Neuronal stem cell (in vitro differentiated cells): ENCODE measurements at regions not wholly inside any gene's neighbourhood (a gene's known extent, or its start where the extent isn't known, plus 50 kb on each side); places are given as distances from the start of the nearest gene placed in this dataset.

Experiments
- DNase-seq: peaks from one replicate; pipeline ENCODE4 v3.0.0-alpha.2; 2013; ENCODE audit warnings: low spot score
- H2AFZ ChIP-seq: one replicate; pipeline ENCODE4 v1.6.1; 2013; ENCODE audit warnings: mild to moderate bottlenecking, low read length, inconsistent platforms
- H2AK5ac ChIP-seq: 2 replicates; pipeline ENCODE4 v1.6.1; 2013; ENCODE audit warnings: low read depth, mild to moderate bottlenecking, inconsistent platforms, low read length, moderate library complexity, mixed read lengths
- H2BK120ac ChIP-seq: 2 replicates; pipeline ENCODE4 v1.6.1; 2013; ENCODE audit warnings: low read depth, mild to moderate bottlenecking, inconsistent platforms, low read length, moderate library complexity, mixed read lengths
- H2BK12ac ChIP-seq: one replicate; pipeline ENCODE4 v1.6.1; 2013; ENCODE audit warnings: low read length, inconsistent platforms
- H2BK15ac ChIP-seq: 2 replicates; pipeline ENCODE4 v1.6.1; 2013; ENCODE audit warnings: mild to moderate bottlenecking, low read length, inconsistent platforms, mixed read lengths
- H2BK5ac ChIP-seq: one replicate; pipeline ENCODE4 v1.6.1; 2013; ENCODE audit warnings: inconsistent platforms, mild to moderate bottlenecking, low read length, moderate library complexity
- H3K14ac ChIP-seq: one replicate; pipeline ENCODE4 v1.6.1; 2013; ENCODE audit warnings: low read length, inconsistent platforms
- H3K18ac ChIP-seq: 2 replicates; pipeline ENCODE4 v1.6.1; 2013; ENCODE audit warnings: low read length, inconsistent platforms
- H3K23ac ChIP-seq: 2 replicates; pipeline ENCODE4 v1.6.1; 2013; ENCODE audit warnings: low read depth, mild to moderate bottlenecking, mixed read lengths, low read length, inconsistent platforms; ENCODE audit not compliant: poor library complexity
- H3K27ac ChIP-seq: replicated peaks from 3 replicates; pipeline ENCODE4 v1.5.1; 2013; ENCODE audit warnings: low read length, inconsistent platforms
- H3K27me3 ChIP-seq, 3 experiments: 2 replicates each; pipeline ENCODE4 v1.6.1; 2013; ENCODE audit warnings: low read length in 3 of 3, mild to moderate bottlenecking in 2 of 3, inconsistent platforms in 1 of 3, low read depth in 1 of 3, mixed read lengths in 1 of 3, moderate library complexity in 1 of 3; ENCODE audit not compliant: control insufficient read depth in 3 of 3, insufficient read depth in 3 of 3
- H3K36me3 ChIP-seq, 2 donors: replicated peaks in 1 of 2; 2 replicates each; pipeline ENCODE4 v1.6.1; 2013; ENCODE audit warnings: low read length in 2 of 2; ENCODE audit not compliant: control insufficient read depth in 2 of 2, insufficient read depth in 2 of 2
- H3K4ac ChIP-seq: 2 replicates; pipeline ENCODE4 v1.6.1; 2013; ENCODE audit warnings: inconsistent platforms, mild to moderate bottlenecking, low read length, moderate library complexity
- H3K4me1 ChIP-seq, 2 donors: 1 replicate in 1 of 2; 2 replicates in 1 of 2; pipeline ENCODE4 v1.6.1; 2013; ENCODE audit warnings: low read length in 2 of 2, low read depth in 1 of 2; ENCODE audit not compliant: control insufficient read depth in 2 of 2, insufficient read depth in 1 of 2
- H3K4me2 ChIP-seq: one replicate; pipeline ENCODE4 v1.6.1; 2013; ENCODE audit warnings: mild to moderate bottlenecking, low read length, inconsistent platforms; ENCODE audit not compliant: insufficient read depth, poor library complexity, severe bottlenecking
- H3K4me3 ChIP-seq, 2 donors: 2 replicates each; pipeline ENCODE4 v1.5.1; 2013; ENCODE audit warnings: low read length in 2 of 2, mild to moderate bottlenecking in 2 of 2, inconsistent platforms in 1 of 2, moderate library complexity in 1 of 2
- H3K79me1 ChIP-seq: one replicate; pipeline ENCODE4 v1.6.1; 2013; ENCODE audit warnings: low read depth, mild to moderate bottlenecking, inconsistent platforms, low read length, moderate library complexity
- H3K9ac ChIP-seq: one replicate; pipeline ENCODE4 v1.6.1; 2013; ENCODE audit warnings: mild to moderate bottlenecking, low read depth, low read length, inconsistent platforms; ENCODE audit not compliant: poor library complexity
- H3K9me3 ChIP-seq, 2 donors: replicated peaks in 1 of 2; 2 replicates each; pipeline versions ENCODE3 to v1.6.1; 2013; ENCODE audit warnings: low read length in 2 of 2, mild to moderate bottlenecking in 2 of 2, inconsistent platforms in 1 of 2, low read depth in 1 of 2, mixed read lengths in 1 of 2, moderate library complexity in 1 of 2; ENCODE audit not compliant: control insufficient read depth in 2 of 2, insufficient read depth in 1 of 2
- H4K8ac ChIP-seq: one replicate; pipeline ENCODE4 v1.6.1; 2013; ENCODE audit warnings: low read depth, mild to moderate bottlenecking, inconsistent platforms, low read length, moderate library complexity
- H4K91ac ChIP-seq: one replicate; pipeline ENCODE4 v1.6.1; 2013; ENCODE audit warnings: low read length, low read depth, mild to moderate bottlenecking, inconsistent platforms; ENCODE audit not compliant: poor library complexity
- WGBS, 2 donors: extraction: QIAGEN DNeasy Blood & Tissue Kit; methylation state at CpG; one replicate each; pipeline ENCODE4 v1.1.7; 2013; ENCODE audit warnings: missing lambda C conversion rate in 2 of 2, mixed read lengths in 1 of 2; ENCODE audit not compliant: insufficient read length in 2 of 2, insufficient replicate concordance in 1 of 2; ENCODE audit errors: extremely low coverage in 2 of 2; 5-methylcytosine and 5-hydroxymethylcytosine counted together

DNA sequence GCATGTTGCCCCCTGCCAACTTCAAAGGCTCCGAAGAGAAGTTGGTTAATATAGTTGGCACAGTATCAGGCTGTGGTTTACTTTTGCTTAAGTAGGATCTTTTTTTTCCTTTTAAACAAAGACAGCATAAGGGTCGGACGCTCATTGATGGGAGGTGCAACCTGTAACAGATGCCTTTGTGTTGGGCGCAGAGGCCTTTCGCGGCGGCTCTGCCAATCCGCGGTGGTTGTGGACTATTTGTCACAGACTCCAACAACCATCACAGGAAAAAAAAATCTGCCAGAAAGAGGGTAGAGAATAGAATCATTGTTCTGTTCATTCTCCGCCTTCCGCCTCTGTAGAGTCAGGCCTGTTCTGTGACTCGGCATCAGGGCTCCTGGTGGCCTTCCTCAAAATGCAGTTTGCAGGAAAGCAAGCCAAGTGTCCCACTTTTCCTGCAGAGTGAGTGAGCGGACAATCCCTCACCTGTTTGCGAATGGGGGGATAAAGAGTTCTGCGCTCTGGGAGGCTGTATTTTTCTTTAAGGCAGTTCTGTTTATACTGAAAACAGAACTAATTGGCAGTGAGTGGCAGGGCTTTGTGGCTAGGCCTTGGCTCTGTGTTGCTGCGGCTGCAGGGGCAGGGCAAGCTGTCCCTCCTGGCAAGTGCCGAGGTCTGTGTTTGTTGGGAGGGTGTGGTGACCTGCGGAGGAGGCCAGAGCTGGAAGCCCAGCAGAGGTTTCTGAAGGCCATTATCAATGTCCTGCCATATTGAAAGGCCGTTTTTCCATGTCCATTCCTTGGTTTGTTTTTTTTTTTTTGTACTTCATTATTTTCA lies 83.0 kb upstream of the PIWIL1 start:
- Histone ChIP-seq H3K9me3 (no peaks in the 10 kb centered on the region), H4K91ac (no peak overlapping the region), H3K14ac (no peak overlapping the region), H3K4ac (no peak overlapping the region), H2AFZ (no peak overlapping the region), H3K23ac (no peak overlapping the region), H3K9ac (no peak overlapping the region), H3K79me1 (no peaks in the 10 kb centered on the region), H4K8ac (no peak overlapping the region), H2BK15ac (no peak overlapping the region), H3K4me2 (no peak overlapping the region), H3K27me3 (no peaks in the 10 kb centered on the region), H2BK5ac (no peak overlapping the region), H3K18ac (peak overlapping the region; percentile 5), H3K4me1 (peaks cover 0 to 6% of the 10 kb centered on the region in 2 donors), H2BK120ac (no peak overlapping the region), H2BK12ac (no peak overlapping the region), H3K36me3 (no peaks in the 10 kb centered on the region), H3K27ac (no peak overlapping the region), H3K4me3 (no peak overlapping the region), H2AK5ac (no peak overlapping the region)
- peak; percentile 11 for DNase-seq
- WGBS, 2 donors, result no CpG with 5 or more reads among the region's 19 CpGs

- no peak overlapping the region for H4K91ac ChIP-seq
- H3K4me1 ChIP-seq, result peaks cover 0 to 2% of the 10 kb centered on the region in 2 donors
- H2BK120ac ChIP-seq, result no peak overlapping the region
- H3K9ac ChIP-seq, result no peak overlapping the region
- H2AK5ac ChIP-seq, result peak overlapping the region; percentile 32
- H3K23ac ChIP-seq, result no peak overlapping the region
- peaks cover 0 to 4% (median 2%) of the 10 kb centered on the region in 3 experiments for H3K27me3 ChIP-seq
- H2AFZ ChIP-seq, result no peak overlapping the region
- no peak overlapping the region for H3K4me3 ChIP-seq
- no CpG with 5 or more reads among the region's 10 CpGs for WGBS, 2 donors
- no peak overlapping the region for H3K14ac ChIP-seq
- H2BK15ac ChIP-seq, result peak overlapping the region; percentile 81
- H3K18ac ChIP-seq, result no peak overlapping the region
- no peak for DNase-seq
- H3K9me3 ChIP-seq, result no peaks in the 10 kb centered on the region
- H4K8ac ChIP-seq, result no peak overlapping the region
- H3K36me3 ChIP-seq, result no peaks in the 10 kb centered on the region
- no peak overlapping the region for H2BK12ac ChIP-seq
- no peak overlapping the region for H3K27ac ChIP-seq
- H3K4me2 ChIP-seq, result no peak overlapping the region
- H2BK5ac ChIP-seq, result no peak overlapping the region
- no peaks in the 10 kb centered on the region for H3K79me1 ChIP-seq
- no peak overlapping the region for H3K4ac ChIP-seq
Observed at GRCh38 chr12:130258863-130259262, 78.8 kb upstream of the PIWIL1 start.

DNA sequence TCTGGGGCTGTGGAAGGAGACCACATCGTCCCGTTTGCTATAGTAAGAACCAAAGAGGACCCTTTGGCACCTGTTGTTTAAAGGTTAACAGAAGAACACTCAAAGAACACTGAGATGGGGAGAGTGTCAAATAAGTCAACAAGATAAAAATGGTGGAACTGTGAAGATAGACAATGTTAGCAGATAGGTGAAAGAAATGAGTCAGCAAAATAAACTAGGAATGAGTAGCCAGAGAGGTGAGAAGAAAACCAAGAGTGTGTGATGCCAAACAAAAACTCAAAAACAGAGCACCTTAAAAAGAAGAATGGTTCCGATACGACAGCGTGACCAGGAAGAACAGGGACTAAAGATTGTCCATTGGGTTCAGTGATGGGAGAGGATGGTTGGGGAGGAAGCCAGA lies 74.7 kb upstream of the PIWIL1 start:
- no peak overlapping the region for H3K4me3 ChIP-seq

DNA sequence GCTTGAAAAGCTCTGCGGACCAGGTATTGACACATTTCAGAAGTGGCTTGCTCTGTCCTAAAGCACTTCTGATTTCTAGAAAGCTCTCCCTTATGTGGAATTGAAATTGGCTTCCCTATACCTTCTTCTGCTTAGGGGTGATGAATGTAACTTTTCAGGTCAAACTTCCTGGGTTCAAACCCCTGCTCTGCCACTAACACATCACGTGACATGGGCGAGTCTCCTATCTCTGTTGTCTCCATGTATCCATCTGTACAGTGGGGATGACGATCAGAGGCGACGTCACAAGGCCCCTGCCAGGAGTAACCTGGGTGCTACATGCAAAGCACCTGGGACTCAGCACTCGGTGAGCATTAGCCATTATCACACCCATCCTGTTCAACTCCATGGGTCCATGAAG lies 73.7 kb upstream of the PIWIL1 start:
- H2BK12ac ChIP-seq, result no peak overlapping the region
- no peak overlapping the region for H3K14ac ChIP-seq
- H2AFZ ChIP-seq, result no peak overlapping the region
- H4K8ac ChIP-seq, result no peak overlapping the region
- H3K4ac ChIP-seq, result no peak overlapping the region
- WGBS, 2 donors, result no CpG with 5 or more reads among the region's 7 CpGs
- no peaks in the 10 kb centered on the region for H3K36me3 ChIP-seq
- no peak overlapping the region for H3K9ac ChIP-seq
- H3K4me3 ChIP-seq, result no peak overlapping the region
- H3K27me3 ChIP-seq, result peaks cover 0 to 7% (median 3%) of the 10 kb centered on the region in 3 experiments
- no peaks in the 10 kb centered on the region for H3K79me1 ChIP-seq
- no peak overlapping the region for H2BK5ac ChIP-seq
- H3K27ac ChIP-seq, result no peak overlapping the region
- H3K9me3 ChIP-seq, result no peaks in the 10 kb centered on the region
- H2BK15ac ChIP-seq, result no peak overlapping the region
- H2AK5ac ChIP-seq, result no peak overlapping the region
- H3K4me1 ChIP-seq, result no peaks in the 10 kb centered on the region
- no peak overlapping the region for H3K23ac ChIP-seq
- no peak overlapping the region for H2BK120ac ChIP-seq
- DNase-seq, result no peak
- H3K4me2 ChIP-seq, result no peak overlapping the region
- H4K91ac ChIP-seq, result no peak overlapping the region
- no peak overlapping the region for H3K18ac ChIP-seq

More for the DNA sequence above, 74.7 kb upstream of the PIWIL1 start:
- Histone ChIP-seq H2BK120ac (no peak overlapping the region), H2AFZ (no peak overlapping the region), H3K23ac (no peak overlapping the region), H4K91ac (no peak overlapping the region), H3K79me1 (no peaks in the 10 kb centered on the region), H3K27me3 (peaks cover 0 to 7% (median 3%) of the 10 kb centered on the region in 3 experiments), H3K4ac (no peak overlapping the region), H3K18ac (no peak overlapping the region), H3K9ac (no peak overlapping the region), H3K4me2 (no peak overlapping the region), H2BK12ac (no peak overlapping the region), H2AK5ac (no peak overlapping the region), H3K27ac (no peak overlapping the region), H2BK5ac (no peak overlapping the region), H2BK15ac (no peak overlapping the region), H3K9me3 (no peaks in the 10 kb centered on the region), H3K36me3 (no peaks in the 10 kb centered on the region), H3K14ac (no peak overlapping the region), H4K8ac (no peak overlapping the region), H3K4me1 (no peaks in the 10 kb centered on the region)
- no peak for DNase-seq
- WGBS, 2 donors, result no CpG with 5 or more reads among the region's 5 CpGs
